ENCODE measurements at regions not wholly inside any gene's neighbourhood (a gene's known extent, or its start where the extent isn't known, plus 50 kb on each side); places are given as distances from the start of the nearest gene placed in this dataset.

DNA sequence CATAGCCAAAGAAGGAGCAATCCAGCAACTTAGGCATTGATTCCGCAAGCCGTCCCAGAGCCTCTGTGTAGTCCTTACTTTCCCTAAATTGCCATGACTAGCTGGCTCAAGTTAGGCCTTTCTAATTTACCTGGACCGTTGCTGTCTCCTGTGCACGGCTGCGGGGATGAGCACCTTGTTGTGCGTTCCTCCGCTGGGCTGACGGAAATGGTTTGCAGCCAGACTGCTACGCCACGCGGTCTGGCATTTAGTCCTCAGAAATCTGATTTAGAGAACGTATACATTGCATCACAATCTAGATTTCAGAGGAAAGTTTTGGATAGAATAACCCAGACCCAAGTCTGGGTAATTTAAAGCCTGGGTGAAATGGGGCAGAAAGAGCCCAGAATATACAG, 133.2 kb upstream of the ARHGAP5 start:
- Histone ChIP-seq H4K91ac (ENCODE audit: insufficient read depth, low read depth, low read length) (no peak overlapping the region), H3K9me1 (ENCODE audit: insufficient read depth, low read length) (0 out of 2 replicates have a peak, but pooled peaks cover 4% of the 10 kb centered on the region), H3K79me1 (ENCODE audit: low read depth in 1 of 2, low read length in 2 of 2) (no peaks in the 10 kb centered on the region), H3K4ac (ENCODE audit: low read depth, low read length) (no peak overlapping the region), H2BK15ac (ENCODE audit: low read depth, low read length) (no peak overlapping the region), H3K14ac (replicated peaks; ENCODE audit: low read depth, low read length) (no peak overlapping the region), H3K18ac (ENCODE audit: low read depth, low read length) (no peak overlapping the region), H2BK20ac (ENCODE audit: low read depth, low read length) (no peak overlapping the region), H3K9ac (ENCODE audit: low read depth, low read length) (no peak overlapping the region), H4K20me1 (ENCODE audit: insufficient read depth, low read length) (no peaks in the 10 kb centered on the region), H2BK5ac (ENCODE audit: low read depth, low read length, poor library complexity, severe bottlenecking) (no peak overlapping the region), H4K5ac (ENCODE audit: low read depth, low read length) (no peak overlapping the region), H2AK5ac (ENCODE audit: low read depth, low read length) (no peak overlapping the region), H2AK9ac (replicated peaks; ENCODE audit: low read depth, low read length, poor library complexity) (no peak overlapping the region), H3K4me1 (ENCODE audit: control insufficient read depth, insufficient read depth, low read length) (0 out of 2 replicates have a peak, but pooled peaks cover 3% of the 10 kb centered on the region), H3K4me2 (ENCODE audit: low read depth, low read length) (no peak overlapping the region), H3K36me3 (ENCODE audit: control insufficient read depth, insufficient read depth, low read length) (no peaks in the 10 kb centered on the region), H3K23ac (ENCODE audit: low read depth, low read length) (no peak overlapping the region), H3K27ac (ENCODE audit: insufficient read depth, low read length) (no peak overlapping the region), H3K56ac (ENCODE audit: extremely low read depth, insufficient read depth, low read length) (no peak overlapping the region), H3K9me3 (ENCODE audit: control insufficient read depth, insufficient read depth, low read length) (no peaks in the 10 kb centered on the region), H3K4me3 (ENCODE audit: insufficient read depth, low read depth, low read length) (no peak overlapping the region), H4K8ac (ENCODE audit: low read depth in 2 of 2, low read length in 2 of 2) (no peak overlapping the region), H2BK120ac (ENCODE audit: low read depth, low read length) (no peak overlapping the region), H2AFZ (replicated peaks; ENCODE audit: low read length, poor library complexity) (no peak overlapping the region), H3K27me3 (ENCODE audit: control insufficient read depth, insufficient read depth, low read length) (peaks cover 7% of the 10 kb centered on the region)
- no TSS peak for BruUV-seq (replicated peaks)
- CTCF ChIA-PET, result no interaction called here
- in situ Hi-C loops (cut with MboI; ENCODE audit: low sequenced_read_pairs), result loop anchor here (25.0 kb wide), 1 partner anchor 293 kb away; no protein-coding TSS in a partner anchor
- no peak for DNase-seq
- intact Hi-C loops (cut with micrococcal nuclease), result no loop called here
- no peak for ATAC-seq (ENCODE audit: low read depth)
- TF ChIP-seq NFE2L2 (IDR thresholded peaks at IDR 0.05; ENCODE audit: low read depth, low read length) (no peak), RFX5 (IDR thresholded peaks at IDR 0.05; ENCODE audit: low read depth, low read length) (no peak), RCOR1 (IDR thresholded peaks at IDR 0.05; ENCODE audit: insufficient replicate concordance, low read length) (no peak), CHD1 (IDR thresholded peaks at IDR 0.05; ENCODE audit: low read depth, low read length) (no peak), MAFK (IDR thresholded peaks at IDR 0.05; ENCODE audit: low read depth, low read length) (no peak), FOS (IDR thresholded peaks at IDR 0.05; ENCODE audit: low read depth, low read length) (no peak), MAZ (IDR thresholded peaks at IDR 0.05; ENCODE audit: borderline replicate concordance, low read depth, low read length) (no peak), POLR2A (IDR thresholded peaks at IDR 0.05; ENCODE audit: low read depth, low read length) (no peak), CEBPB (IDR thresholded peaks at IDR 0.05; ENCODE audit: low read depth, low read length) (no peak)
- TF ChIP-seq, protein P1, sequence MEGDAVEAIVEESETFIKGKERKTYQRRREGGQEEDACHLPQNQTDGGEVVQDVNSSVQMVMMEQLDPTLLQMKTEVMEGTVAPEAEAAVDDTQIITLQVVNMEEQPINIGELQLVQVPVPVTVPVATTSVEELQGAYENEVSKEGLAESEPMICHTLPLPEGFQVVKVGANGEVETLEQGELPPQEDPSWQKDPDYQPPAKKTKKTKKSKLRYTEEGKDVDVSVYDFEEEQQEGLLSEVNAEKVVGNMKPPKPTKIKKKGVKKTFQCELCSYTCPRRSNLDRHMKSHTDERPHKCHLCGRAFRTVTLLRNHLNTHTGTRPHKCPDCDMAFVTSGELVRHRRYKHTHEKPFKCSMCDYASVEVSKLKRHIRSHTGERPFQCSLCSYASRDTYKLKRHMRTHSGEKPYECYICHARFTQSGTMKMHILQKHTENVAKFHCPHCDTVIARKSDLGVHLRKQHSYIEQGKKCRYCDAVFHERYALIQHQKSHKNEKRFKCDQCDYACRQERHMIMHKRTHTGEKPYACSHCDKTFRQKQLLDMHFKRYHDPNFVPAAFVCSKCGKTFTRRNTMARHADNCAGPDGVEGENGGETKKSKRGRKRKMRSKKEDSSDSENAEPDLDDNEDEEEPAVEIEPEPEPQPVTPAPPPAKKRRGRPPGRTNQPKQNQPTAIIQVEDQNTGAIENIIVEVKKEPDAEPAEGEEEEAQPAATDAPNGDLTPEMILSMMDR (conservative IDR thresholded peaks at IDR 0.05; ENCODE audit: low read depth, low read length), result no peak
- WGBS, 2 experiments (ENCODE audit: extremely low coverage in 2 of 2, insufficient read length in 1 of 2), result 88% methylated on average over 4 of the region's 12 CpGs; no CpG with 5 or more reads in 1 of the 2 experiments
- POLR2A ChIA-PET (ENCODE audit: unreplicated experiment), result no interaction called here
- dilution Hi-C loops (cut with HindIII; ENCODE audit: low sequenced_read_pairs, unreplicated experiment), result no loop called here
